ENCODE measurements at regions not wholly inside any gene's neighbourhood (a gene's known extent, or its start where the extent isn't known, plus 50 kb on each side); places are given as distances from the start of the nearest gene placed in this dataset.

GRCh38 chr12:124369055-124369826, 74.3 kb downstream of the RFLNA start:
- DNase-seq (ENCODE audit: low read depth), result no peak

GRCh38 chr12:124368421-124369032, 73.6 kb downstream of the RFLNA start:
- DNase-seq (ENCODE audit: low read depth), result no peak

- DNase-seq (ENCODE audit: low read depth), result no peak
Observed at GRCh38 chr12:124365726-124366430, 71.0 kb downstream of the RFLNA start.

Measured in stimulated activated CD8-positive, alpha-beta memory T cell treated with anti-CD3 and anti-CD28 coated beads, Interleukin-12 subunit alpha, Interleukin-12 subunit beta, amount 100 ng/mL, for 4 hours (primary cell).